GM21528 (cell line): ENCODE measurements at regions not wholly inside any gene's neighbourhood (a gene's known extent, or its start where the extent isn't known, plus 50 kb on each side); places are given as distances from the start of the nearest gene placed in this dataset.

Experiments
- ATAC-seq: cut with Tn5 transposase; IDR thresholded peaks from one replicate; pipeline ENCODE4 v1.9.1; 2021; ENCODE audit warnings: mild to moderate bottlenecking, moderate library complexity; ENCODE audit not compliant: unreplicated experiment, low FRiP score

DNA sequence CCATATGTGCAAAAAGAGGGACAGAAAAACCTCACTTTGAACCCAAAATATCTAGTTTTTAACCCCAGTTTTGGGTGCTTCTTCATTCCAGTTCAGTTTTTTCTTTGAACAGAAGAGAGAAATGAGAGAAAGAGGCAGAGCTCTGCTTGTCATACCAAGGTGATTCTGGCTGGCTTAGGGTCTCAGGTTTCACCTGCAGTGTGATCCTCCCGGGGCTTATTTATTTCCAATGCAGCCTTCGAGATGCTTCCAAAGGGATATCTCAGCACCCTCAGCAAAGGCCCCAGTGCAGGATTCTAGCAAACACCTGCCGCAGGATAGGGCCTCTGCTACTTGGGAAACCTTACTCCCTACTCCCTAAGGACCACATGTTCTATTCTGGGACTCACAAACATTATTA is 131.3 kb downstream of the WDR11 start:
- no peak for ATAC-seq

DNA sequence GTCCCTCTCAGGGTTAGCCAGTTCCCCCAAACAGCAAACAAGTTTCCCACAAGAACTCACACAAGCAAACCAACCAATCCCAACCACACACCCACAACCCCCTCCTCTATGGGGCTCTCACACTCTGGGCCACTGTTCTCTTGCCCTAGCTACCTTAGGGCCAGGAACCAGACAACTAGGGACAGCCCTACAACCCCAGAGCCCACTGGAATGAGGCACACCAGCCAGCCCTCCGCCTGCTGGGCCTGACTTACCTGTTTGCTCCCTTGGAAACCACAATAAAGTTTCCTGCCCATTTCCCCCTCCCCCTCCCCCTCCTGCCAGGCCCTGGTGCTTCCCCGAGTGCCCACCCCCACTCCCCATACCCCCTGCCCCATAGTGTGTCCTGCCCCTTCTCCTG is 132.6 kb downstream of the WDR11 start:
- no peak for ATAC-seq

DNA sequence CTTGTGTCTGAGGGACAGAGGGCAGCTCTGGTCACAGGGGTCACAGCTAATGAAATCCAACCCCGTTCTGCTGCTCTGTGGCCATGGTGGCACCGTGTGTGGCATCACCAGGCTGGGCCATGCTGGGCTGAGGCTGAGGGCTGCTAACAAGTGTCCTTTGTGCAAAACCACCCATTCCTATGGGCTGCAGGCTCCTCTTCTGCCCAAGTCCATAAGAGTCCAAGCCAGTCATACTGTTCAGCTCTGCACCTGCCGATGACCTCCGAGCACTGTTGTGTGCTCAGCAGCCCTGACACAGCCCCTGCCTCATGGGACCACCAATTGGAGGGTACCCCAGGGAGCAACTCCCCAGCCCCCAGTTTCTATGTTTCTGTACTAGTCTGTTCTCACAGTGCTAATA is 133.1 kb downstream of the WDR11 start:
- no peak for ATAC-seq

DNA sequence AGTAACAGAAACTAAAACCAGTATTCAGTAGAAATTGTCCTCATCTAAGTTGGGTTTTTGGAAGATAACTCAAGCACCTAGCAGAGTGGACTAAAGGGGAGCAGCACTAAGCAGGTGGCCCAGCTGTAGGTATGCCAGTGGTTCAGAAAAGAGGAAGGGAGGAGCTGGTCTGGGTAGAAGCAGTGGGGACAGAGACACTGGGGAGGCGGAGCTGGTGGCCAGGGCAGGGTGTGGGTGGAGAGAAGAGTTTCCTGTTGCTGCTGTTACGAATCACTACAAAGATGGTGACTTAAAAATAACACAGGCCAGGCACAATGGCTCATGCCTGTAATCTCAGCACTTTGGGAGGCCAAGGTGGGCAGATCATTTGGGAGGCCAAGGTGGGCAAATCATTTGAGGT is 136.2 kb downstream of the WDR11 start:
- ATAC-seq: no peak

DNA sequence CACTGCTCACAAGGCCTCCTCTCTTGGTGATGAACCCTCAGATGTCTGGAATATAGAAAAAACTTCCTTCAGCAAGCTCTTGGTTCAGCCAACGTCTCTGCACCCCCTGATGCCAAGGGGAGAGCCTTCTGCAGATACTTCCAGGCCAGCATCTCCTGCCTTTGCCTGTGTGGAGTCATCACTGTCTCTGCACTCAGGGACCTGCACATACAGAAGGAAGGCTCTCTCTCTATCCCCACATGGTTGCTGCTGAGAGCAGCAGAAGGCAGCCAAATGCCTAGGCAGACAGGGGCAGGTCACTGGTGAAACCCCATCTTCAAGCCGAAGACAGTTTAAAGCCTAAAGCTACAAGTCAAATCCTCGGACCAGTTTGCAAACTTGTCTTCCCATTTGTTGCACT is 137.6 kb downstream of the WDR11 start:
- ATAC-seq: no peak

DNA sequence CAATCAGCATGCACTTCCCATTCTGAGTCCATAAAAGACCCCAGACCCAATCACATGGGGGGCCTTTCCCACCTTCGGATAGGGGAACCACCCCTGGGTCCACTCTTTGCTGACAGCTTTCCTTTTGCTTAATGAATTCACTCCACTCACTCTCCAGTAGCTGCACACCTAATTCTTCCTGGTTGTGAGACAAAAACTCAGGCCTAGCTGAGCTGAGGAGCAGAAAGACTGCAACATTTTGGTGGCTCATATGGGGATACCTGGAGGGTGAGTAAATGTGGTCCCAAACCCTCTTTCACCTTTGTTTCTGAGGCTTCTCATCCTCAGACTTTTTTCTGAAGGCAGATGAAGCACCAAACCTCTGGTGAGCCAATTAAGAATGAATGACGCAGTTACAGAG is 138.1 kb downstream of the WDR11 start:
- ATAC-seq: no peak

DNA sequence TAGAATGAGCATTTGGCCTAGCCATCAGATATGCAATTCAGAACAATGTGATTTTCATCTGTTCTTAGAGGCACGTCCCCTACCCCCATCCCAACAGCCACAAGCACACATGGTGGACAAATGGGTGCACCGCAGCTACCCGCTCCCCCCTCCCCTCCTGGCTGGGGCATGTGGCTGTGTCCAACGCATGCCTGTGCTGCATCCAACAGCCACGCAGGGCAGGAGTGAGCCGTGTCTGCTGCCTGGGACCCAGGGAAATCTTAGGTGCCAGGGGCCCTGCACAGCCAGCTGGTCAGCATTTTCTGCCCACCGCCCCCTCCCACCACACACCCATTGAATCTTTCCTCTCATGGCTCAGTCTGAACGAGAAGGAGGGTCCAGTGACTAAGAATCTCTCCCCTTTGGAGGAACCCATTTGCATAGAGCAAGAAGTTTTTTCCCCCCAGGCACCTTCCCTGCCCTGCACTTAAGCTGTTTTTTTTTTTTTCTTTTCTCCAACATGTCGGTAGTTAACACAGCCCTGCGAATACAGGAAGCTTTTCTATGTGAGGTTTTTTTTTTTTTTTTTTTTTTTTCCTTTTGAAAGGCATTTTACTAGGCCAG is 138.9 kb downstream of the WDR11 start:
- ATAC-seq: no peak

DNA sequence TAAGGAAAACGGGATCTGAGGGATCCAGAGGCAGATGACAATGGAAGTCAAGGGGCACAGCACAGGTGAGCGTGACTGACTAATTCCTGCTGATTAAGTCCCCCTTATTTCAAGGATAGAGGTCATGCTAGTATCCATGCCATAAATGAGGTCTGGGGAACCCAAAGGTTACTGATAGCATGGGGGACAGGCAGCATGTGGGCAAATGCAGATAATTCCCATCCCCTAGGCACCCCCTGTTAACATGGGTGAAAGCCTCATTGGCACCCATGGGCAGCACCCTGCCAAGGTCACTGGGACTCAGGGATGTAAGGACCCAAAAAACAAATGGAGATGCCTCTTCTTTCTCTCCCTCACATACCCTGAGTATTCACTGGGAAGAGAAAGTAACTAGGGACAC is 139.7 kb downstream of the WDR11 start:
- no peak for ATAC-seq

DNA sequence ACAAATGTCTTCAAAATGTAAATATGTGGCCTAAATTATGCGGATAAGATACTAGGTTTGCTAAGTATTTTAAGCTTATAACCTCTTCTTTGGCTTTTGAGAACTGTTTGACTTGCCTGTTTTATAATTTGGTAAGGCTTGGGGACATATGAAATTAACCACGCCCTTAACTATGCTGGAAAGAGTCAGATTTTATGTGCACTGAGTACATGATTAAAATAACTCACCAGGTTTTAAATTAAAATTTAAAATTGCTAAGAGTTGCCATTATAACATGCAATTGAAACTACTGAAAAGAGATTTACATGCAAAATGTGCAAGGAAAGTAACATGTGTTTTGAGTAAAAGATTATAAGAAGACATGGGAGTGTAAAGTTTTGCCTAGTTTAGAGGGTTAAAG is 141.9 kb downstream of the WDR11 start:
- ATAC-seq: no peak

DNA sequence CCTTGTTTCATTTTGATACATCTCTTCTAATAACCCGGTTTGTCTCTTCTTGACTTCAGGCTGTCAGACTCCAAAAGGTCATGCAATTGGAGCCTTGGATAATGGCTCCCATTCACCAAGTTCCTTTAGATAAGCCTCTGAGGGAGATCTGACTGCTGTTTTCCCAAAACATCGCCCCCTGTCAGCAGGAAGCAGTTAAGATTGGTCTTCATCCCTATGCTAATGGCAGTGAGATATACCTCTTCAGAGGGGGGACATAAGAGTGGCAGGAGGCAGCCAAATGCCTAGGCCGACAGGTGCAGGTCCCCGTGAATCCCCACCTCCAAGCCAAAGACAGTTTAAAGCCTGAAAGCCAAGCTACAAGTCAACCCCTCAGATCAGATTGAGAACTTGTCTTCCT is 144.6 kb downstream of the WDR11 start:
- ATAC-seq: no peak

DNA sequence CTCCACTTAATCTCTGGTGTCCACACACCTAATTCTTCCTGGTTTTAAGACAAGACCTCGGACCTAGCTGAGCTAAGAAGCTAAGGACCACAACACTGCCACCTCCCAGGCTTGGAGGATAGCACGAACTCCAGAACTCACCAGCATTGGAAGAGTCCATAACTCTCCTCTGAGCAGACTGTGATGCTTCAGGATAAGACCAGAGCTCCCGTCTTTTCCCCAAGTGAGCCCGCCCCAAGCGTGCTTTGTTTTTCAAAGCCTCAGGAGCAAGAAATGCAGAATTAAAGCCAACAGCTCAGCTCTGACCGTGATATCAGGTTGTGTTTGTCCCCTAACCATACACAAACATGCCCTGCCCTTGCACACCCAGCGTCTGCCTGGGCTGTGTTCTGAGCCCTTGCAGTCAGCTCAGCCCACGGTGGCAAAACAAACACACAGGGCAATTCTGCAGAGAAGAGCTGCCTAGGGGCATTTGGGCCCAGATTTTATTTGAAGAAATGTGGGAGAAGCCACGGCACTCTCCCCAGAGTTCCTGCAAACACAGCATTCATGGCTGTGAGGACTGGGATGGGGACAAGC is 145.4 kb downstream of the WDR11 start:
- ATAC-seq: no peak

DNA sequence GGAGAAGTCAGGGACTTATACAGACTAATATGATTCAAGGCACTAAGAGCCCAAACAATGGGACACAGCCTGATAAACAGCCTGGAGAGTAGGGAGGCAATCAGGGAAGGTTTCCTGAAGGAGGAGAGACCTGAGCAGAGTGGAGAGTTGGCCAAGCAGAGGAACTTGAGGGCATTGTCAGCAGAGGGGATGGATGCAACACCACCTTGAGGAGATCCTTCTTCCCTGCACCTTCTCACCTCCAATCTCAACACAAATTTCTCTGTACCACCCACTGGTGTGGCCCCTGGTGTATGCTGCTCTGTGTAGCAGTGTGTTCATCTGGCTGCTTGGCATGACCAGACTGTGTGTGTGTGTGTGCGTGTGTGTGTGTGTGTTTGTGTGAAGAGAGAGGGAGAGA is 146.2 kb downstream of the WDR11 start:
- no peak for ATAC-seq

DNA sequence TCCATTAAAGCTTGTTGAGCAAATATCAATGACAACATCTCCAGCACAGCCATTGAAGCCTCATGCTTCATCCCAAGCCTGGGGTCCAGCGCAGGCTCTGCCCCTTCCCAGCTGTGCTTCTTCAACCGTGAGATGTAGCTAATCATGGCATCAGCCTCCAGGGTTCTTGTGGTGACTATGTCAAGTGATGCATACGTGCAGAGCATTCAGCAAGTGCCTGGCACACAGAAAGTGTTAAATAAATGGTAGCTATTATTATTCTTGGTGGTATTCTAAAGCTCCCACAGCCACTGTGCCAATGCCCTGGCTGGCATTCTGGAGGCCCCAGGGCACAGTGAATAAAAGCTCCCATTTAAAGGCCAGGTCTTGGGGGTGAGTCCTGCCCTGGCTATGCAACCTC is 146.6 kb downstream of the WDR11 start:
- ATAC-seq: no peak

DNA sequence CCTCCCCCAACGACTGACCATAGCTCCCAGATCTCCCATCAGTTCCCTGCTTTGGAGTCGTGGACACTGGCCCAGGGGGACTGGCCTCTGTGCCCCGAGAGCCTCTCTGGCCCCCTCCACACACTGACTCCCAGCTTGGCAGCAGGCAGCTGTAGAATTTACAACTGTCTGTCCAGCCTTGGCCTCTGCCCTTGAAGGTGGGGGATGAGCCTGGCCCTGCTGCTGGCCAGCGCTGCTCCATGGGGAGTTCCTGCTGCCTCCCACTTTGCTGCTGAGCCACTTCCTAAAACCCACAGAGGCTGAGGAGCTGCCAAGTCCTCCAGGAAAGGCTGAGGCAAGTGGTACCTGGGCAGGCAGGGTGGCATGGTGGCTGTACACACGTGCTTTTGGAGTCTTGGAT is 147.1 kb downstream of the WDR11 start:
- ATAC-seq: no peak

DNA sequence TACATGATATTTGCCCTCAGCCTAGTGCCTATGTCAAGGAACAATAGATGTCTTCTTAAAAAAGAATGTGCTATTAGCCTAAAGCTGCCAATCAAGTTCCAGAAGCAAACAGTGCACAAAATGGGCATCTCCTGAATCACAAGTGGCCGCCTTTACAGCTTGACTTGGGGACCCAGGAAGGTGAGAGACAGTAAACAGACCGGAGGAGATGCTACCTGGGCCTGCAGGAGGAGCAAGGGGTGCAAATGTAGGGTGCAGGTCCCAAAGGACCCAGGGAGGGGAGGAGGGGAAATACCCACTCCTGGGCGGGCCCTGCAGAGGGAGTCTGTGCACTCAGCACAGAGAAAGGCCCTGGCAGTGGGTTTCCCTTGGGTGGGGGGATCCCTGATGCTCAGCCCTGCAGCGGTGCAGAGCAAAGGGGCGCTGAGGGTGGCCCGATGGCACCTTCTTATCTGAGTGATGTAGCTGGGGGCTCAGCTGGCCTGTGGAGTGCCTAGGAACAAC is 147.7 kb downstream of the WDR11 start:
- ATAC-seq: no peak

DNA sequence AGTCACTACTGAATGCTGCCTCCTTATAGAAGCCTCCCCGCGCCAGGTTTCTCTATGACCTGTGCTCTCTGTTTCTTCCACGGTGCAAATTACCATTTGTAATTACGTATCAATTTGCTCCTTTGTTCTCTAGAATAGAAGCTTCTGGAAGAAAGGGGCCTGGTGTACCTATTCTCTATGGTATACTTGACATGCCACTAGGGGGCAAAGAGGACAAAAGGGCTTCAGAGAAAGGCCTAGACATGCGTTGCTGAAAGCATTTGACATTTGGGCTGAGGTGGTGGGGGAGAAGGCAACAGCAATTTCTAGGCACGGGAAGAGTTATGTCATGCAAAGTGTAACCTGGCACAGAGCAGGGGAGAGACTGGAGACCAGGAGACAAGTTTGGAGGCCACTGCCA is 148.7 kb downstream of the WDR11 start:
- ATAC-seq: no peak

DNA sequence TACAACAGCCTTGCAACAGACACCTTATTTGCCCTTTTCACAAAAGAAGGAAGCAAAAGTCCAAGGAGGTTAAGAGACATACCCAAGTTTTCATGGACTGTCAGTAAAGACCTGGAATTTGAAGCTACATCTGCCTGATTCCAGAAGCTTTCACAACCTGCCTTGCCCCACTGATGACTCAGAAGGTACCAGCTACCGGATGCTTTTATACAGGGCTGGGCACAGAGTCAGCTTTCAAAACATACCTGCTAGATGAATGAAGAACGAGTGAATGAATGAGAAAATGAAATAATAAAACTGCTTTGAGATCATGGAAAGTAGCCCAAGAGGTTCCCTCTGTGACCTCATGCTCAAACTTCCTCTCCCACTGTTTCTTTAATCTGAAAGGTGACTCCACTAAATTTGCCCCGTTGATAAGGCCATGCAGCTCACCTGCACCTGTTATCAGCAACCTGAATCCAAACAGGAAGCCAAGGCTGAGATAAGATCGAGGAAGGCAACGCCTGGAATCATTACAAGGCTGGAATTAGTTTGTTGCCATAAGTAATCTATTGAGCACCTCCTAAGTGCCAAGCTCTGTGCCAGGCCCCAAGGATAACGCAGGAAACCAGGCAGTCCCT is 151.5 kb downstream of the WDR11 start:
- no peak for ATAC-seq

DNA sequence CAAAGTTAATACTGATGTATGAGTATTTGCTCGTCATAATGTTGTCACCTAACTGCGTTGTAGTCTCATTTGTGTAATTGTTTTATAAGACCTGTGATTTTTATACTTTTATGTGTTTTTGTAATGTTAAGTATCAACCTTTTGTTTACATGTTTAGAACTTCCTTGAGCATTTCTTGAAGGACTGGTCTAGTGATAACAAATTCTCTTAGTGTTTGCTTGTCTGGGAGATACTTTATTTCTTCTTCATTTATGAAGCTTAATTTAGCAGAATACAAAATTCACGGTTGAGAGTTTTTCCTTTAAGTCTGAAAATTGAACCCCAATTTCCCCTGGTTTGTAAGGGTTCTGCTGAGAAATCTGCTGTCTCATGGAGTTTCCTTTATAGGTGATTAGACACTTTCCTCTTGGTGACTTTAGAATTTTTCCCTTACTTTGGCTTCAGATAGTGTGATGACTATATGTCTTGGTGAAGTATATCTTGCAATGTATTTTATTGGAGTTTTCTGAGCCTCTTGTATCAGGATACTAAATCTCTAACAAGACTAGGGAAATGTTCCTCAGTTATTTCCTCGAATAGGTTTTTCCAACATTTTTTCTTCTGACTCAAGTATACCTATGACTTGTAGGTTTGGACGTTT is 154.9 kb downstream of the WDR11 start:
- no peak for ATAC-seq

DNA sequence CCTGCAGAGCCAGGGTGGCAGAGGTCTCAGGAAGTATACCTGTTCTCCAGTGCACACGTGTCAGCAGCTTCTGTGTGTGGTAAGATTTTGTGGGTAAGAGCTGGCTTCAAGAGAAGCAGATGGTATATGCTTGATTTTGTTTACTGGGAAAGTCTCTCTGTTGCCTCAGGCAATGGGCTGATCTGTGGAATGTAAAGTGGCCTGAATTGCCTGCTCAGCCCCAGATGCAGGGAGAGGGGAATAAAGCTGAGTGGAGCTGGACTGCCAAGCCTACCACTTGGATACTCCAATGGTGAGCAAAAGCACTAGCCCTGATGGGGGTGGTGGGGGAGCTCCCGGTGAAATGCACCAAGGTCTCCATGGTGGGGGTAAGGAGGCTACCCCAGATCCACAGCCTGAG is 156.1 kb downstream of the WDR11 start:
- ATAC-seq: no peak

DNA sequence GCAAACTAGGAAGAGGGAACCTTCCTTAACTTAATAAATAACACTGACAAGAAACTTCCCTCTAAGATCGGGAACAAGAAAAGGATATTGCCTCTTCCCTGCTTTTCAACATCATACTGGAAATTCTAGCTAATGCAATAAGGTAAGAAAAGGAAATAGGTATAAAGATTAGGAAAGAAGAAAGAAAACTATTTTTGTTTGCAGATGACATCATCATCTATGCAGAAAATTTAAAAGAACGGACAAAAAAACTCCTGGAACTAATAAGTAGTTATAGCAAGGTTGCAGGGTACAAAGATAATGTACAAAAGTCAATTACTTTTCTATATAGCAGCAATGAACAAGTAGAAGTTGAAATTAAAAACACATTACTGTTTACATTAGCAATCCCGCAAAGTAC is 164.8 kb downstream of the WDR11 start:
- ATAC-seq: no peak

DNA sequence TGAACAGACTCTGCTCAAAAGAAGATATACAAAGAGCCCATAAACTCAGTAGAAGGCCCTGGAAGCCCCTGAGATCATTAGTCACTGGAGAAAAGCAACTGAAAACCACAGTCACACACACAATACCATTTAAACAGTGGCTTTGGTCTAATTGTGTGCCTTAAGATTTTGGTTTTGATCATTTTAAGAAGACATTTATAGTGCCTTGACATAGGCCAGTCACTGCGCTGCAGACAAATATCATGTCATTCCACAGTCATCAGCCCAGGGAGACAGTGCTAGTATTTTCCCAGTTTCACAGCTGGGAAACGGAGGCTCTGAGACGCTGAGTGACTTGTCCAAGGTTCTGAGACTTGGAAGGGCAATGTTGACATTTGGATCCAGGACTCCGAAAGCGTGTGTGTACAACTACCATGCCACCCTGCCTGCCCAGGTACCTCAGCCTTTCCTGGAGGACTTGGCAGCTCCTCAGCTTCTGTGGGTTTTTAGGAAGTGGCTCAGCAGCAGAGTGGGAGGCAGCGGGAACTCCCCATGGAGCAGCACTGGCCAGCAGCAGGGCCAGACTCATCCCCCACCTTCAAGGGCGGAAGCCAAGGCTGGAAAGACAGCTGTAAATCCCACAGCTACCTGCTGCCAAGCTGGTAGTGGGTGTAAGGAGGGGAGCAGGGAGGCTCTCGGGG is 173.9 kb downstream of the WDR11 start:
- no peak for ATAC-seq
